ENCODE measurements at regions not wholly inside any gene's neighbourhood (a gene's known extent, or its start where the extent isn't known, plus 50 kb on each side); places are given as distances from the start of the nearest gene placed in this dataset.

GRCh38 chr2:237243487-237243886, 157.8 kb downstream of the COPS8 start:
- DNase-seq (ENCODE audit: low read depth in 3 of 3): no peak

- no peak for DNase-seq (ENCODE audit: low read depth in 3 of 3)
Observed at GRCh38 chr2:237244178-237244577, 158.5 kb downstream of the COPS8 start.

- no peak for DNase-seq (ENCODE audit: low read depth in 3 of 3)
Observed at GRCh38 chr2:237244976-237245646, 159.4 kb downstream of the COPS8 start.

GRCh38 chr2:237250599-237250998, 163.4 kb downstream of the COL6A3 start:
- DNase-seq (ENCODE audit: low read depth in 3 of 3): no peak

- DNase-seq (ENCODE audit: low read depth in 3 of 3): no peak
Observed at GRCh38 chr2:237251986-237252385, 162.0 kb downstream of the COL6A3 start.

GRCh38 chr2:237253046-237253702, 160.8 kb downstream of the COL6A3 start:
- no peak for DNase-seq (ENCODE audit: low read depth in 3 of 3)

- no peak for DNase-seq (ENCODE audit: low read depth in 3 of 3)
Observed at GRCh38 chr2:237254369-237254861, 159.5 kb downstream of the COL6A3 start.

- no peak for DNase-seq (ENCODE audit: low read depth in 3 of 3)
Observed at GRCh38 chr2:237254911-237255578, 158.9 kb downstream of the COL6A3 start.

GRCh38 chr2:237256887-237257286, 157.1 kb downstream of the COL6A3 start:
- no peak for DNase-seq (ENCODE audit: low read depth in 3 of 3)

GRCh38 chr2:237257471-237257951, 156.5 kb downstream of the COL6A3 start:
- DNase-seq (ENCODE audit: low read depth in 3 of 3): no peak

GRCh38 chr2:237258116-237258515, 155.8 kb downstream of the COL6A3 start:
- DNase-seq (ENCODE audit: low read depth in 3 of 3): no peak

- DNase-seq (ENCODE audit: low read depth in 3 of 3): no peak
Observed at GRCh38 chr2:237258615-237259014, 155.3 kb downstream of the COL6A3 start.

GRCh38 chr2:237259201-237259600, 154.8 kb downstream of the COL6A3 start:
- no peak for DNase-seq (ENCODE audit: low read depth in 3 of 3)

GRCh38 chr2:237260039-237260620, 153.8 kb downstream of the COL6A3 start:
- DNase-seq (ENCODE audit: low read depth in 3 of 3): no peak

- DNase-seq (ENCODE audit: low read depth in 3 of 3): no peak
Observed at GRCh38 chr2:237260686-237261085, 153.3 kb downstream of the COL6A3 start.

- no peak for DNase-seq (ENCODE audit: low read depth in 3 of 3)
Observed at GRCh38 chr2:237261327-237261726, 152.6 kb downstream of the COL6A3 start.

- DNase-seq (ENCODE audit: low read depth in 3 of 3): no peak
Observed at GRCh38 chr2:237262838-237263771, 150.9 kb downstream of the COL6A3 start.

GRCh38 chr2:237264480-237265219, 149.3 kb downstream of the COL6A3 start:
- DNase-seq (ENCODE audit: low read depth in 3 of 3): no peak

GRCh38 chr2:237268004-237268708, 145.8 kb downstream of the COL6A3 start:
- DNase-seq (ENCODE audit: low read depth in 3 of 3): no peak
